SK-N-MC (cell line): ENCODE measurements at regions not wholly inside any gene's neighbourhood (a gene's known extent, or its start where the extent isn't known, plus 50 kb on each side); places are given as distances from the start of the nearest gene placed in this dataset.
"Not testable (repeated sequence)": the region's sequence is repeated elsewhere in the genome, so short reads cannot be mapped to it uniquely, and the experiment has no call there.

Source experiments
- EZH2 ChIP-seq: fragments of 200-600 bp; sonication (generic); IDR thresholded peaks from one replicate; pipeline ENCODE4 v1.6.1; 2017; ENCODE audit warnings: antibody characterized with exemption
- FOXP2 ChIP-seq: optimal IDR thresholded peaks from 2 replicates; pipeline ENCODE3; 2011; ENCODE audit warnings: mild to moderate bottlenecking, moderate library complexity; ENCODE audit not compliant: insufficient read depth; ENCODE audit errors: extremely low read length, control extremely low read depth
- POLR2AphosphoS5 ChIP-seq: IDR thresholded peaks from 2 replicates; pipeline ENCODE4 v1.6.1; 2012; ENCODE audit warnings: mild to moderate bottlenecking, low read depth, low read length, borderline replicate concordance

DNA sequence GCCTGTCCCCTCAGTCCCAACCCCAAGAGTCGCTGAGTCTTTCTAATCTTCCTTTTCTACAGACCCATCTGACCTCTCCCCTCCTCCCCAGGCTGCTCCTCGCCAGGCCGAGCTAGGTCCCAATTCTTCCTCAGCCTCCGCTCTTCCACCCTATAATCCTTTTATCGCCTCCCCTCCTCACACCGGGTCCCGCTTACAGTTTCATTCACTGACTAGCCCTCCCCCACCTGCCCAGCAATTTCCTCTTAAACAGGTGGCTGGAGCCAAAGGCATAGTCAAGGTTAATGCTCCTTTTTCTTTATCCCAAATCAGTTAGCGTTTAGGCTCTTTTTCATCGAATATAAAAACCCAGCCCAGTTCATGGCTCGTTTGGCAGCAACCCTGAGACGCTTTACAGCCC, 96.1 kb upstream of the OPCML start:
- not testable (repeated sequence) for TF ChIP-seq EZH2, POLR2AphosphoS5, FOXP2
